HCT116 (cell line): ENCODE measurements at regions not wholly inside any gene's neighbourhood (a gene's known extent, or its start where the extent isn't known, plus 50 kb on each side); places are given as distances from the start of the nearest gene placed in this dataset.

Experiments
- ATAC-seq: fragments of 200-7000 bp; cut with Tn5 transposase; 2 replicates; pipeline ENCODE4 v1.9.1; 2020; ENCODE audit warnings: mild to moderate bottlenecking, moderate library complexity
- BruUV-seq: library from RNA; stranded (reverse); fragments of 400-500 nt; replicated peaks from 2 replicates; lab custom pipeline; 2021; lab: Mats Ljungman, UMichigan
- CTCF ChIA-PET: fragments of 300-600 bp; sonication (Branson Sonifier 250); formaldehyde crosslinking; loops from one replicate; lab custom pipeline; 2021; ENCODE audit warnings: antibody characterized with exemption; lab: Charles Lee
- POLR2A ChIA-PET: fragments of 300-600, 350-600 bp; sonication (Branson Sonifier 250); formaldehyde crosslinking; loops from one replicate; lab custom pipeline; 2021; ENCODE audit warnings: antibody characterized with exemption; lab: Charles Lee
- RAD21 ChIA-PET, 2 experiments: fragments of 300-600 bp; sonication (Branson Sonifier 250); formaldehyde crosslinking; loops; one replicate each; lab custom pipeline; 2023; ENCODE audit warnings: low total read pairs in 2 of 2; ENCODE audit not compliant: uncharacterized antibody in 2 of 2, unreplicated experiment in 2 of 2, low non-redundant PET in 1 of 2; lab: Charles Lee
- DNase-seq: peaks from one replicate; pipeline ENCODE4 v3.0.0-alpha.2; 2010; ENCODE audit warnings: low read depth, low spot score
- H2AFZ ChIP-seq: fragments of 200-600 bp; shearing (Covaris generic), sonication (generic); 2 replicates; pipeline ENCODE4 v1.6.1; 2017; ENCODE audit warnings: low read depth, mixed run types, mixed read lengths, antibody characterized with exemption, low read length; ENCODE audit not compliant: poor library complexity, severe bottlenecking
- H3K27ac ChIP-seq: 2 replicates; pipeline ENCODE4 v1.5.1; 2012; ENCODE audit warnings: low read depth, low read length
- H3K27me3 ChIP-seq: fragments of 200-600 bp; sonication (generic); 2 replicates; pipeline ENCODE4 v1.6.1; 2016; ENCODE audit warnings: mixed run types, low read length, mixed read lengths; ENCODE audit not compliant: insufficient read depth
- H3K36me3 ChIP-seq, 2 experiments: fragments of 200-500 bp in 1 of 2; fragments of 200-600 bp in 1 of 2; sonication (Bioruptor generic) in 1 of 2; sonication (generic) in 1 of 2; 2 replicates each; pipeline versions ENCODE4 v1.5.1 to v1.6.1; 2014 to 2016; ENCODE audit warnings: low read length in 2 of 2, inconsistent platforms in 1 of 2, mixed read lengths in 1 of 2, mixed run types in 1 of 2; ENCODE audit not compliant: insufficient read depth in 2 of 2, control insufficient read depth in 1 of 2
- H3K4me1 ChIP-seq, 2 experiments: fragments of 200-600 bp in 1 of 2; sonication (generic) in 1 of 2; 2 replicates each; pipeline versions ENCODE4 v1.5.1 to v1.6.1; 2012 to 2017; ENCODE audit warnings: low read length in 2 of 2, inconsistent platforms in 1 of 2, mild to moderate bottlenecking in 1 of 2, mixed read lengths in 1 of 2, mixed run types in 1 of 2, moderate library complexity in 1 of 2; ENCODE audit not compliant: insufficient read depth in 2 of 2, control insufficient read depth in 1 of 2
- H3K4me2 ChIP-seq: fragments of 200-600 bp; sonication (generic); 2 replicates; pipeline ENCODE4 v1.6.1; 2017; ENCODE audit warnings: mixed run types, low read length, mixed read lengths
- H3K4me3 ChIP-seq, 2 experiments: fragments of 200-600 bp in 1 of 2; sonication (generic) in 1 of 2; replicated peaks in 1 of 2; 2 replicates each; pipeline ENCODE4 v1.5.1; 2011 to 2016; ENCODE audit warnings: low read length in 2 of 2, control low read depth in 1 of 2, low read depth in 1 of 2, mild to moderate bottlenecking in 1 of 2, mixed read lengths in 1 of 2, mixed run types in 1 of 2
- H3K79me2 ChIP-seq: fragments of 200-600 bp; sonication (generic); 2 replicates; pipeline ENCODE4 v1.6.1; 2017; ENCODE audit warnings: mild to moderate bottlenecking, mixed run types, low read length, moderate library complexity, mixed read lengths; ENCODE audit not compliant: insufficient read depth
- H3K9ac ChIP-seq: fragments of 200-600 bp; sonication (generic); 2 replicates; pipeline ENCODE4 v1.6.1; 2016; ENCODE audit warnings: low read length, mixed read lengths
- H3K9me2 ChIP-seq: fragments of 200-600 bp; sonication (generic), shearing (Covaris generic); 2 replicates; pipeline ENCODE4 v1.6.1; 2017; ENCODE audit warnings: mixed run types, mild to moderate bottlenecking, moderate library complexity; ENCODE audit not compliant: insufficient read depth
- H3K9me3 ChIP-seq, 2 experiments: fragments of 200-500 bp in 1 of 2; fragments of 200-600 bp in 1 of 2; sonication (Bioruptor generic) in 1 of 2; sonication (generic) in 1 of 2; 2 replicates each; pipeline ENCODE4 v1.6.1; 2014 to 2017; ENCODE audit warnings: low read length in 2 of 2, mixed read lengths in 2 of 2, inconsistent platforms in 1 of 2, low read depth in 1 of 2, mild to moderate bottlenecking in 1 of 2, mixed run types in 1 of 2, moderate library complexity in 1 of 2; ENCODE audit not compliant: control insufficient read depth in 1 of 2, insufficient read depth in 1 of 2
- H4K20me1 ChIP-seq: fragments of 200-600 bp; sonication (generic), shearing (Covaris generic); 2 replicates; pipeline ENCODE4 v1.6.1; 2017; ENCODE audit warnings: mixed run types, mild to moderate bottlenecking, moderate library complexity; ENCODE audit not compliant: insufficient read depth
- ATF3 ChIP-seq: IDR thresholded peaks from 2 replicates; pipeline ENCODE4 v1.6.1; 2012
- CBX3 ChIP-seq: IDR thresholded peaks from 2 replicates; pipeline ENCODE4 v1.6.1; 2012; ENCODE audit warnings: low read depth
- CEBPB ChIP-seq: IDR thresholded peaks from 2 replicates; pipeline ENCODE4 v1.6.1; 2012; ENCODE audit warnings: low read depth
- CTCF ChIP-seq, 3 experiments: fragments of 200-600 bp in 1 of 3; sonication (generic) in 1 of 3; IDR thresholded peaks in 2 of 3; conservative IDR thresholded peaks in 1 of 3; 2 replicates each; pipeline ENCODE4 v1.5.1; 2012 to 2017; ENCODE audit warnings: low read depth in 2 of 3, low read length in 2 of 3, antibody characterized with exemption in 1 of 3, borderline replicate concordance in 1 of 3, control low read depth in 1 of 3, mild to moderate bottlenecking in 1 of 3, mixed read lengths in 1 of 3, mixed run types in 1 of 3, moderate library complexity in 1 of 3; ENCODE audit not compliant: insufficient read depth in 1 of 3
- EGR1 ChIP-seq: IDR thresholded peaks from 2 replicates; pipeline ENCODE4 v1.6.1; 2012; ENCODE audit warnings: low read depth
- ELF1 ChIP-seq: IDR thresholded peaks from 2 replicates; pipeline ENCODE4 v1.6.1; 2012; ENCODE audit warnings: low read depth, borderline replicate concordance
- EZH2 ChIP-seq: fragments of 200-600 bp; sonication (generic); IDR thresholded peaks from 2 replicates; pipeline ENCODE4 v1.6.1; 2017; ENCODE audit warnings: antibody characterized with exemption, mixed run types
- EZH2phosphoT487 ChIP-seq: fragments of 200-600 bp; IDR thresholded peaks from 2 replicates; pipeline ENCODE4 v1.6.1; 2018; ENCODE audit warnings: antibody characterized with exemption, borderline replicate concordance
- FOSL1 ChIP-seq: IDR thresholded peaks from 2 replicates; pipeline ENCODE4 v1.6.1; 2012; ENCODE audit warnings: low read depth
- JUND ChIP-seq: IDR thresholded peaks from 2 replicates; pipeline ENCODE4 v1.6.1; 2012
- MAX ChIP-seq: IDR thresholded peaks from 2 replicates; pipeline ENCODE4 v1.6.1; 2012
- POLR2A ChIP-seq: IDR thresholded peaks from 2 replicates; pipeline ENCODE4 v1.7.0; 2011; ENCODE audit warnings: borderline replicate concordance; ENCODE audit not compliant: insufficient read depth, insufficient read length; ENCODE audit errors: extremely low read depth
- POLR2AphosphoS5 ChIP-seq: IDR thresholded peaks from 2 replicates; pipeline ENCODE4 v1.6.1; 2011; ENCODE audit warnings: mild to moderate bottlenecking, low read depth, low read length, moderate library complexity
- RAD21 ChIP-seq: IDR thresholded peaks from 2 replicates; pipeline ENCODE4 v1.6.1; 2012; ENCODE audit warnings: low read depth, mild to moderate bottlenecking
- SIN3A ChIP-seq: IDR thresholded peaks from 2 replicates; pipeline ENCODE4 v1.6.1; 2012; ENCODE audit warnings: low read depth
- SP1 ChIP-seq: IDR thresholded peaks from 2 replicates; pipeline ENCODE4 v1.6.1; 2012; ENCODE audit warnings: low read depth
- SRF ChIP-seq: IDR thresholded peaks from 2 replicates; pipeline ENCODE4 v1.6.1; 2012; ENCODE audit warnings: low read depth
- YY1 ChIP-seq: IDR thresholded peaks from 2 replicates; pipeline ENCODE4 v1.6.1; 2011; ENCODE audit warnings: low read length, low read depth, moderate library complexity, mild to moderate bottlenecking; ENCODE audit not compliant: insufficient replicate concordance; ENCODE audit errors: extremely low read depth
- ZBTB33 ChIP-seq: IDR thresholded peaks from 2 replicates; pipeline ENCODE4 v1.6.1; 2011; ENCODE audit warnings: mild to moderate bottlenecking, low read length, moderate library complexity; ENCODE audit not compliant: insufficient replicate concordance; ENCODE audit errors: extremely low read depth
- ZFX ChIP-seq: fragments of 450-650 bp; IDR thresholded peaks from 2 replicates; pipeline ENCODE4 v1.6.1; 2017
- intact Hi-C: fragments of 100-400 bp; cut with micrococcal nuclease; formaldehyde crosslinking; loops from 2 replicates; pipeline ENCODE4 v1.10.0; 2022

GRCh38 chr13:99693852-99694611, 192.8 kb downstream of the TM9SF2 start:
- DNase-seq, result no peak
- CTCF ChIA-PET, result no interaction called here
- ATAC-seq, result no peak
- RAD21 ChIA-PET, result no interaction called here
- no peaks in the 10 kb centered on the region for H3K9me3 ChIP-seq
- no peak for TF ChIP-seq FOSL1
- TF ChIP-seq YY1, result no peak
- TF ChIP-seq SP1, result no peak
- no peak for TF ChIP-seq POLR2A
- TF ChIP-seq ZBTB33, result no peak
- no peak for TF ChIP-seq ZFX
- no peak for TF ChIP-seq SRF
- no peak for TF ChIP-seq POLR2AphosphoS5
- no peak for TF ChIP-seq ELF1
- no peak for TF ChIP-seq CBX3
- TF ChIP-seq CEBPB, result no peak
- no peak for TF ChIP-seq EGR1
- no peak for TF ChIP-seq EZH2phosphoT487
- TF ChIP-seq SIN3A, result no peak
- no peak for TF ChIP-seq CTCF (IDR thresholded peaks at IDR 0.05 in 2 of 3, conservative IDR thresholded peaks at IDR 0.05 in 1 of 3; ENCODE audit: borderline replicate concordance in 1 of 3, insufficient read depth in 1 of 3, low read depth in 2 of 3, low read length in 2 of 3)
- TF ChIP-seq EZH2, result no peak
- no peak for TF ChIP-seq MAX
- TF ChIP-seq RAD21, result no peak
- no peak for TF ChIP-seq JUND
- TF ChIP-seq ATF3, result no peak
- TF ChIP-seq, all 23 proteins: peak for 0
- BruUV-seq, result no TSS peak
- no peaks in the 10 kb centered on the region for H3K4me1 ChIP-seq
- H3K79me2 ChIP-seq, result no peaks in the 10 kb centered on the region
- no peaks in the 10 kb centered on the region for H3K9me2 ChIP-seq
- POLR2A ChIA-PET, result no interaction called here
- no peak overlapping the region for H3K9ac ChIP-seq
- no peak overlapping the region for H2AFZ ChIP-seq
- intact Hi-C loops, result no loop called here
- no peaks in the 10 kb centered on the region for H3K27me3 ChIP-seq
- H3K4me2 ChIP-seq, result no peak overlapping the region
- H3K27ac ChIP-seq, result no peak overlapping the region
- no peak overlapping the region for H3K4me3 ChIP-seq
- H4K20me1 ChIP-seq, result no peaks in the 10 kb centered on the region
- H3K36me3 ChIP-seq, result no peaks in the 10 kb centered on the region
